Mesenchymal stem cell (in vitro differentiated cells and primary cell): ENCODE measurements at regions not wholly inside any gene's neighbourhood (a gene's known extent, or its start where the extent isn't known, plus 50 kb on each side); places are given as distances from the start of the nearest gene placed in this dataset.
"Not testable (repeated sequence)": the region's sequence is repeated elsewhere in the genome, so short reads cannot be mapped to it uniquely, and the experiment has no call there.

Source experiments
- DNase-seq: peaks from one replicate; pipeline ENCODE4 v3.0.0-alpha.2; 2013
- H2AFZ ChIP-seq: one replicate; pipeline ENCODE4 v1.6.1; 2013; ENCODE audit warnings: low read depth, mild to moderate bottlenecking, control low read depth, inconsistent platforms, low read length, moderate library complexity
- H2AK5ac ChIP-seq: 2 replicates; pipeline ENCODE4 v1.6.1; 2013; ENCODE audit warnings: low read length, moderate library complexity, mild to moderate bottlenecking, inconsistent platforms; ENCODE audit not compliant: severe bottlenecking
- H2BK120ac ChIP-seq: one replicate; pipeline ENCODE4 v1.6.1; 2013; ENCODE audit warnings: low read depth, mild to moderate bottlenecking, inconsistent platforms, low read length, moderate library complexity
- H2BK12ac ChIP-seq, 2 experiments: one replicate each; pipeline ENCODE4 v1.6.1; 2013; ENCODE audit warnings: inconsistent platforms in 2 of 2, low read length in 2 of 2, mild to moderate bottlenecking in 2 of 2, moderate library complexity in 2 of 2, control low read depth in 1 of 2
- H2BK15ac ChIP-seq: one replicate; pipeline ENCODE4 v1.6.1; 2013; ENCODE audit warnings: mild to moderate bottlenecking, low read depth, inconsistent platforms; ENCODE audit not compliant: poor library complexity, severe bottlenecking
- H2BK5ac ChIP-seq: 2 replicates; pipeline ENCODE4 v1.6.1; 2013; ENCODE audit warnings: low read depth, mild to moderate bottlenecking, low read length, control low read depth, inconsistent platforms; ENCODE audit not compliant: poor library complexity, severe bottlenecking
- H3K14ac ChIP-seq, 2 experiments: one replicate each; pipeline ENCODE4 v1.6.1; 2013; ENCODE audit warnings: inconsistent platforms in 2 of 2, low read length in 2 of 2, control low read depth in 1 of 2, mild to moderate bottlenecking in 1 of 2, moderate library complexity in 1 of 2
- H3K18ac ChIP-seq, 2 experiments: one replicate each; pipeline ENCODE4 v1.6.1; 2013; ENCODE audit warnings: inconsistent platforms in 2 of 2, low read length in 2 of 2, control low read depth in 1 of 2, low read depth in 1 of 2, mild to moderate bottlenecking in 1 of 2
- H3K23ac ChIP-seq, 2 experiments: one replicate each; pipeline ENCODE4 v1.6.1; 2013; ENCODE audit warnings: inconsistent platforms in 2 of 2, low read length in 2 of 2, mild to moderate bottlenecking in 2 of 2, moderate library complexity in 2 of 2, control low read depth in 1 of 2
- H3K27ac ChIP-seq: 2 replicates; pipeline ENCODE4 v1.5.1; 2013; ENCODE audit warnings: mild to moderate bottlenecking, moderate library complexity, low read length, control low read depth, inconsistent platforms; ENCODE audit not compliant: poor library complexity, severe bottlenecking
- H3K27me3 ChIP-seq, 2 experiments: 2 replicates each; pipeline versions ENCODE4 v1.6.1 to v1.7.0; 2013; ENCODE audit warnings: low read length in 2 of 2, mild to moderate bottlenecking in 2 of 2, moderate library complexity in 2 of 2, control low read depth in 1 of 2, inconsistent platforms in 1 of 2; ENCODE audit not compliant: control insufficient read depth in 1 of 2, insufficient read depth in 1 of 2
- H3K36me3 ChIP-seq, 2 experiments: 2 replicates each; pipeline versions ENCODE4 v1.6.1 to v1.7.0; 2013; ENCODE audit warnings: low read length in 2 of 2, control low read depth in 1 of 2, inconsistent platforms in 1 of 2, low read depth in 1 of 2, mild to moderate bottlenecking in 1 of 2; ENCODE audit not compliant: insufficient read depth in 2 of 2, control insufficient read depth in 1 of 2
- H3K4ac ChIP-seq, 2 experiments: one replicate each; pipeline ENCODE4 v1.6.1; 2013; ENCODE audit warnings: inconsistent platforms in 2 of 2, low read length in 2 of 2, mild to moderate bottlenecking in 2 of 2, moderate library complexity in 2 of 2, control low read depth in 1 of 2, low read depth in 1 of 2
- H3K4me1 ChIP-seq: 2 replicates; pipeline ENCODE4 v1.6.1; 2013; ENCODE audit warnings: low read depth, low read length, control low read depth; ENCODE audit not compliant: control insufficient read depth, insufficient read depth
- H3K4me2 ChIP-seq: 2 replicates; pipeline ENCODE4 v1.6.1; 2013; ENCODE audit warnings: low read length, mild to moderate bottlenecking, inconsistent platforms; ENCODE audit not compliant: poor library complexity, severe bottlenecking
- H3K4me3 ChIP-seq, 2 experiments: 2 replicates each; pipeline versions ENCODE4 v1.5.1 to v1.7.0; 2013; ENCODE audit warnings: low read length in 2 of 2, mild to moderate bottlenecking in 2 of 2, control low read depth in 1 of 2, low read depth in 1 of 2; ENCODE audit not compliant: insufficient read depth in 1 of 2
- H3K79me1 ChIP-seq: replicated peaks from 2 replicates; pipeline ENCODE4 v1.6.1; 2013; ENCODE audit warnings: mild to moderate bottlenecking, control low read depth, low read length, inconsistent platforms; ENCODE audit not compliant: poor library complexity, severe bottlenecking
- H3K9ac ChIP-seq: 2 replicates; pipeline ENCODE4 v1.7.0; 2013; ENCODE audit warnings: mild to moderate bottlenecking, low read length, moderate library complexity
- H3K9me3 ChIP-seq: 2 replicates; pipeline ENCODE4 v1.7.0; 2013; ENCODE audit warnings: mild to moderate bottlenecking, low read length; ENCODE audit not compliant: control insufficient read depth
- H4K8ac ChIP-seq: one replicate; pipeline ENCODE4 v1.6.1; 2013; ENCODE audit warnings: inconsistent platforms, mild to moderate bottlenecking, low read length, moderate library complexity
- H4K91ac ChIP-seq: one replicate; pipeline ENCODE4 v1.6.1; 2013; ENCODE audit warnings: mild to moderate bottlenecking, low read length, inconsistent platforms
- WGBS: methylation state at CpG from one replicate; pipeline ENCODE4 v1.1.7; 2013; ENCODE audit warnings: mixed read lengths; 5-methylcytosine and 5-hydroxymethylcytosine counted together

- H3K4me3 ChIP-seq, result no peak overlapping the region
- H3K18ac ChIP-seq, result no peak overlapping the region
- DNase-seq, result no peak
- no peak overlapping the region for H4K8ac ChIP-seq
- no peak overlapping the region for H2AFZ ChIP-seq
- H4K91ac ChIP-seq, result no peak overlapping the region
- H3K4me1 ChIP-seq, result no peaks in the 10 kb centered on the region
- H3K79me1 ChIP-seq, result no peaks in the 10 kb centered on the region
- no peak overlapping the region for H2AK5ac ChIP-seq
- no peaks in the 10 kb centered on the region for H3K9me3 ChIP-seq
- no peaks in the 10 kb centered on the region for H3K36me3 ChIP-seq
- H3K4me2 ChIP-seq, result no peak overlapping the region
- no peak overlapping the region for H2BK120ac ChIP-seq
- no peak overlapping the region for H2BK5ac ChIP-seq
- H3K9ac ChIP-seq, result no peak overlapping the region
- H2BK15ac ChIP-seq, result no peak overlapping the region
- H3K27me3 ChIP-seq, result peaks cover 0 to 37% of the 10 kb centered on the region in 2 experiments
- H3K23ac ChIP-seq, result no peak overlapping the region
- no peak overlapping the region for H3K14ac ChIP-seq
- no peak overlapping the region for H3K4ac ChIP-seq
- H3K27ac ChIP-seq, result no peak overlapping the region
- no peak overlapping the region for H2BK12ac ChIP-seq
Measured at GRCh38 chrX:30144221-30144620, 71.1 kb upstream of the MAGEB2 start.

GRCh38 chrX:30144971-30145731, 70.2 kb upstream of the MAGEB2 start:
- no peak for DNase-seq

GRCh38 chrX:30147996-30148643, 67.2 kb upstream of the MAGEB2 start:
- H2BK12ac ChIP-seq, result peak overlapping the region in 1 of 2 experiments; percentile 29
- no peak overlapping the region for H3K4me3 ChIP-seq
- no peak overlapping the region for H2BK120ac ChIP-seq
- H2BK15ac ChIP-seq, result no peak overlapping the region
- H4K91ac ChIP-seq, result no peak overlapping the region
- no peak overlapping the region for H3K14ac ChIP-seq
- no peaks in the 10 kb centered on the region for H3K9me3 ChIP-seq
- no peaks in the 10 kb centered on the region for H3K36me3 ChIP-seq
- no peak overlapping the region for H3K4ac ChIP-seq
- DNase-seq, result no peak
- no peak overlapping the region for H3K4me2 ChIP-seq
- H3K23ac ChIP-seq, result no peak overlapping the region
- H3K4me1 ChIP-seq, result peaks cover 4% of the 10 kb centered on the region
- H3K9ac ChIP-seq, result no peak overlapping the region
- no peak overlapping the region for H2AK5ac ChIP-seq
- no peak overlapping the region for H4K8ac ChIP-seq
- H3K79me1 ChIP-seq, result no peaks in the 10 kb centered on the region
- no peak overlapping the region for H2BK5ac ChIP-seq
- 96% methylated on average over 16 of the region's 16 CpGs for WGBS
- H3K18ac ChIP-seq, result peak overlapping the region in 1 of 2 experiments; percentile 52
- no peak overlapping the region for H2AFZ ChIP-seq
- H3K27me3 ChIP-seq, result peaks cover 0 to 37% of the 10 kb centered on the region in 2 experiments
- no peak overlapping the region for H3K27ac ChIP-seq

More at GRCh38 chrX:30144971-30145731, 70.2 kb upstream of the MAGEB2 start:
- Histone ChIP-seq H3K4me1 (no peaks in the 10 kb centered on the region), H2AFZ (no peak overlapping the region), H3K4ac (no peak overlapping the region), H3K9ac (no peak overlapping the region), H3K36me3 (no peaks in the 10 kb centered on the region), H2BK5ac (no peak overlapping the region), H3K4me2 (no peak overlapping the region), H3K4me3 (no peak overlapping the region), H3K27me3 (peaks cover 0 to 37% of the 10 kb centered on the region in 2 experiments), H3K14ac (no peak overlapping the region), H3K27ac (no peak overlapping the region), H3K9me3 (no peaks in the 10 kb centered on the region), H2AK5ac (no peak overlapping the region), H2BK12ac (no peak overlapping the region), H4K8ac (no peak overlapping the region), H3K79me1 (no peaks in the 10 kb centered on the region), H2BK15ac (no peak overlapping the region), H2BK120ac (no peak overlapping the region), H3K18ac (no peak overlapping the region), H4K91ac (no peak overlapping the region), H3K23ac (no peak overlapping the region)
- 63% methylated on average over 5 of the region's 6 CpGs for whole genome bisulfite sequencing

GRCh38 chrX:30149206-30149605, 66.2 kb upstream of the MAGEB2 start:
- 57% methylated on average over 5 of the region's 6 CpGs for WGBS
- H2BK12ac ChIP-seq, H2BK120ac ChIP-seq, H3K79me1 ChIP-seq, H2BK5ac ChIP-seq, H3K4me3 ChIP-seq, H3K4me1 ChIP-seq, H3K9me3 ChIP-seq, H3K18ac ChIP-seq, H2AK5ac ChIP-seq, H3K4ac ChIP-seq, H2AFZ ChIP-seq, H4K8ac ChIP-seq, H3K14ac ChIP-seq, H3K9ac ChIP-seq, H3K36me3 ChIP-seq, H3K4me2 ChIP-seq, H3K27ac ChIP-seq, H4K91ac ChIP-seq, H3K23ac ChIP-seq, H2BK15ac ChIP-seq: not testable (repeated sequence)
- H3K27me3 ChIP-seq, result peaks cover 0 to 32% of the 10 kb centered on the region in 2 experiments
- peak; percentile 43 for DNase-seq
